ENCODE measurements at regions not wholly inside any gene's neighbourhood (a gene's known extent, or its start where the extent isn't known, plus 50 kb on each side); places are given as distances from the start of the nearest gene placed in this dataset.

- H3K27me3 ChIP-seq (ENCODE audit: insufficient read depth) = no peaks in the 10 kb centered on the region
- H4K20me1 ChIP-seq (replicated peaks; ENCODE audit: insufficient read depth) = no peaks in the 10 kb centered on the region
- no peaks in the 10 kb centered on the region for H3K9me2 ChIP-seq (ENCODE audit: insufficient read depth)
- Mint-ChIP-seq H3K36me3 (ENCODE audit: low read depth) (no peaks in the 10 kb centered on the region), H3K27me3 (ENCODE audit: insufficient read depth, low read depth, poor library complexity) (peaks cover 3% of the 10 kb centered on the region), H3K4me3 (no peak overlapping the region), H3K27ac (no peak overlapping the region), H3K9me3 (no peaks in the 10 kb centered on the region), H3K4me1 (peaks cover 8% of the 10 kb centered on the region)
- ATAC-seq (no peak), DNase-seq (ENCODE audit: low spot score) (no peak)
- TF ChIP-seq EZH2phosphoT487 (IDR thresholded peaks at IDR 0.05; ENCODE audit: unreplicated experiment) (no peak), REST (IDR thresholded peaks at IDR 0.05; ENCODE audit: unreplicated experiment) (no peak), ZNF462 (CRISPR knock-in tag; IDR thresholded peaks at IDR 0.05) (no peak), EZH2 (IDR thresholded peaks at IDR 0.05; ENCODE audit: low read depth, unreplicated experiment) (no peak), CREB1 (CRISPR knock-in tag; IDR thresholded peaks at IDR 0.05; ENCODE audit: low read depth) (no peak), STAT1 (IDR thresholded peaks at IDR 0.05; ENCODE audit: unreplicated experiment) (no peak), NANOG (IDR thresholded peaks at IDR 0.05; ENCODE audit: borderline replicate concordance) (no peak)
- no peak overlapping the region for H2AFZ ChIP-seq
- no peak overlapping the region for H3K27ac ChIP-seq (ENCODE audit: low read depth)
- H3F3A ChIP-seq (replicated peaks; ENCODE audit: low read depth) = no peaks in the 10 kb centered on the region
- H3K4me1 ChIP-seq (ENCODE audit: insufficient read depth) = no peaks in the 10 kb centered on the region
- H3K79me2 ChIP-seq (replicated peaks; ENCODE audit: insufficient read depth) = no peaks in the 10 kb centered on the region
- no peak overlapping the region for H3K4me2 ChIP-seq
- no peak overlapping the region for H3K4me3 ChIP-seq
- H3K36me3 ChIP-seq (ENCODE audit: insufficient read depth) = no peaks in the 10 kb centered on the region
These were observed 902.5 kb downstream of the KCNJ2 start for GRCh38 chr17:71071837-71072236.

Data from GM23338 (cell line).